Inflammatory macrophage treated with lipopolysaccharide for 4 hours (primary cell): ENCODE measurements at regions not wholly inside any gene's neighbourhood (a gene's known extent, or its start where the extent isn't known, plus 50 kb on each side); places are given as distances from the start of the nearest gene placed in this dataset.

Experiments
- DNase-seq: peaks from one replicate; pipeline ENCODE4 v3.0.0-alpha.2; 2020

- peak; percentile 86 for DNase-seq
These were observed 55.2 kb upstream of the C10orf71 start for GRCh38 chr10:49243610-49244283.

- no peak for DNase-seq
These were observed 54.9 kb upstream of the TMEM273 start for GRCh38 chr10:49243139-49243538.

- DNase-seq, result no peak
These were observed 54.4 kb upstream of the TMEM273 start for GRCh38 chr10:49242604-49243003.

- no peak for DNase-seq
These were observed 53.2 kb upstream of the TMEM273 start for GRCh38 chr10:49241385-49241784.

- peak; percentile 64 for DNase-seq
These were observed 52.8 kb upstream of the TMEM273 start for GRCh38 chr10:49240946-49241345.
